H1 (cell line): ENCODE measurements at regions not wholly inside any gene's neighbourhood (a gene's known extent, or its start where the extent isn't known, plus 50 kb on each side); places are given as distances from the start of the nearest gene placed in this dataset.

ENCODE experiments used
- CTCF ChIA-PET: fragments of 300-600 bp; sonication (Branson Sonifier 250); formaldehyde crosslinking; loops from one replicate; lab custom pipeline; 2021; ENCODE audit not compliant: partially characterized antibody; lab: Charles Lee
- POLR2A ChIA-PET: fragments of 300-600 bp; sonication (Branson Sonifier 250); formaldehyde crosslinking; loops from one replicate; lab custom pipeline; 2021; ENCODE audit warnings: inconsistent platforms; ENCODE audit not compliant: partially characterized antibody; lab: Charles Lee
- DNase-seq, 2 experiments: peaks; one replicate each; pipeline versions ENCODE4 v3.0.0 to v3.0.0-alpha.2; 2010 to 2022; ENCODE audit warnings: low spot score in 2 of 2, low read depth in 1 of 2, mixed read lengths in 1 of 2
- FAIRE-seq: peaks from 2 replicates; lab custom pipeline; 2011; peaks lifted over from hg19 to GRCh38; lab: Jason Lieb, UNC
- H2AFZ ChIP-seq: 2 replicates; pipeline ENCODE4 v1.8.1; 2012; ENCODE audit warnings: low read length, inconsistent platforms
- H2AK5ac ChIP-seq: 2 replicates; pipeline ENCODE4 v1.6.1; 2013; ENCODE audit warnings: low read depth, low read length
- H2BK120ac ChIP-seq: replicated peaks from 2 replicates; pipeline ENCODE3; 2013; ENCODE audit warnings: low read depth, low read length, inconsistent platforms
- H2BK12ac ChIP-seq: 2 replicates; pipeline ENCODE4 v1.6.1; 2013; ENCODE audit warnings: low read depth, low read length
- H2BK15ac ChIP-seq: 2 replicates; pipeline ENCODE4 v1.6.1; 2013; ENCODE audit warnings: low read length
- H2BK20ac ChIP-seq: 2 replicates; pipeline ENCODE4 v1.6.1; 2013; ENCODE audit warnings: low read length
- H2BK5ac ChIP-seq: 2 replicates; pipeline ENCODE4 v1.6.1; 2013; ENCODE audit warnings: low read depth, low read length
- H3K14ac ChIP-seq: 2 replicates; pipeline ENCODE4 v1.6.1; 2013; ENCODE audit warnings: inconsistent platforms; ENCODE audit not compliant: insufficient read length
- H3K18ac ChIP-seq: 2 replicates; pipeline ENCODE4 v1.6.1; 2013; ENCODE audit warnings: low read length; ENCODE audit errors: extremely low read depth
- H3K23ac ChIP-seq: 2 replicates; pipeline ENCODE4 v1.6.1; 2013; ENCODE audit warnings: inconsistent platforms; ENCODE audit not compliant: insufficient read length
- H3K23me2 ChIP-seq: 2 replicates; pipeline ENCODE4 v1.6.1; 2013; ENCODE audit warnings: low read depth, low read length
- H3K27ac ChIP-seq: 2 replicates; pipeline ENCODE4 v1.6.1; 2011; ENCODE audit warnings: low read depth, low read length, inconsistent platforms
- H3K27me3 ChIP-seq, 4 experiments: replicated peaks in 1 of 4; 1 replicate in 1 of 4; 2 replicates in 3 of 4; pipeline versions ENCODE4 v1.6.1 to v1.8.1; 2011 to 2013; ENCODE audit warnings: low read length in 3 of 4, mild to moderate bottlenecking in 3 of 4, inconsistent platforms in 2 of 4, mixed read lengths in 2 of 4, moderate library complexity in 1 of 4; ENCODE audit not compliant: control insufficient read depth in 3 of 4, insufficient read depth in 3 of 4; ENCODE audit errors: extremely low read depth in 1 of 4
- H3K36me3 ChIP-seq, 4 experiments: 2 replicates each; pipeline versions ENCODE4 v1.6.1 to v1.8.1; 2011 to 2013; ENCODE audit warnings: mild to moderate bottlenecking in 4 of 4, low read length in 3 of 4, moderate library complexity in 2 of 4, control low read depth in 1 of 4, inconsistent platforms in 1 of 4; ENCODE audit not compliant: insufficient read depth in 4 of 4, control insufficient read depth in 2 of 4
- H3K4ac ChIP-seq: replicated peaks from 2 replicates; pipeline ENCODE3; 2013; ENCODE audit warnings: low read length, low read depth, mixed read lengths, inconsistent platforms; ENCODE audit not compliant: insufficient read length
- H3K4me1 ChIP-seq, 4 experiments: replicated peaks in 1 of 4; 1 replicate in 1 of 4; 2 replicates in 3 of 4; pipeline versions ENCODE4 v1.6.1 to v1.8.1; 2011 to 2013; ENCODE audit warnings: low read length in 3 of 4, inconsistent platforms in 2 of 4, mixed read lengths in 1 of 4; ENCODE audit not compliant: insufficient read depth in 4 of 4, control insufficient read depth in 3 of 4
- H3K4me2 ChIP-seq, 2 experiments: 2 replicates each; pipeline versions ENCODE4 v1.6.1 to v1.8.1; 2011 to 2013; ENCODE audit warnings: low read depth in 2 of 2, low read length in 2 of 2, control low read depth in 1 of 2, inconsistent platforms in 1 of 2, mild to moderate bottlenecking in 1 of 2; ENCODE audit not compliant: insufficient read depth in 1 of 2
- H3K4me3 ChIP-seq, 4 experiments: fragments of 200-600, 300-600 bp in 1 of 4; sonication (generic), shearing (Covaris generic), sonication (Bioruptor Twin) in 1 of 4; 2 replicates each; pipeline versions ENCODE4 v1.5.1 to v1.8.1; 2011 to 2016; ENCODE audit warnings: low read length in 4 of 4, low read depth in 3 of 4, control low read depth in 2 of 4, inconsistent platforms in 2 of 4, mild to moderate bottlenecking in 2 of 4, mixed read lengths in 1 of 4, moderate library complexity in 1 of 4; ENCODE audit not compliant: insufficient read depth in 2 of 4; ENCODE audit errors: extremely low read depth in 1 of 4
- H3K56ac ChIP-seq: replicated peaks from 2 replicates; pipeline ENCODE3; 2013; ENCODE audit warnings: low read depth, mild to moderate bottlenecking, mixed read lengths, low read length, inconsistent platforms; ENCODE audit not compliant: insufficient read length
- H3K79me1 ChIP-seq: 2 replicates; pipeline ENCODE4 v1.6.1; 2013; ENCODE audit warnings: low read depth, low read length, control low read depth
- H3K79me2 ChIP-seq, 2 experiments: 2 replicates each; pipeline versions ENCODE4 v1.6.1 to v1.8.1; 2012 to 2013; ENCODE audit warnings: low read length in 2 of 2, mild to moderate bottlenecking in 2 of 2, inconsistent platforms in 1 of 2; ENCODE audit not compliant: insufficient read depth in 2 of 2, control insufficient read depth in 1 of 2
- H3K9ac ChIP-seq, 4 experiments: replicated peaks in 1 of 4; 1 replicate in 1 of 4; 2 replicates in 3 of 4; pipeline versions ENCODE4 v1.6.1 to v1.8.1; 2011 to 2013; ENCODE audit warnings: low read depth in 3 of 4, low read length in 3 of 4, control low read depth in 2 of 4, mild to moderate bottlenecking in 2 of 4, moderate library complexity in 2 of 4, inconsistent platforms in 1 of 4; ENCODE audit errors: extremely low read depth in 1 of 4
- H3K9me3 ChIP-seq, 2 experiments: 2 replicates each; pipeline versions ENCODE4 v1.6.1 to v1.8.1; 2012 to 2013; ENCODE audit warnings: mild to moderate bottlenecking in 2 of 2, moderate library complexity in 2 of 2, control low read depth in 1 of 2, inconsistent platforms in 1 of 2, low read depth in 1 of 2, low read length in 1 of 2, mixed read lengths in 1 of 2; ENCODE audit not compliant: insufficient read depth in 2 of 2
- H4K20me1 ChIP-seq, 2 experiments: replicated peaks in 1 of 2; 2 replicates each; pipeline versions ENCODE3 to v1.8.1; 2011 to 2013; ENCODE audit warnings: inconsistent platforms in 2 of 2, low read length in 2 of 2, mild to moderate bottlenecking in 1 of 2; ENCODE audit not compliant: insufficient read depth in 2 of 2, control insufficient read depth in 1 of 2
- H4K5ac ChIP-seq: 2 replicates; pipeline ENCODE4 v1.6.1; 2013; ENCODE audit warnings: low read length, low read depth, mixed read lengths, inconsistent platforms; ENCODE audit not compliant: insufficient read length
- H4K8ac ChIP-seq: 2 replicates; pipeline ENCODE4 v1.8.0; 2013; ENCODE audit warnings: mild to moderate bottlenecking, moderate library complexity, low read length, inconsistent platforms; ENCODE audit not compliant: insufficient read depth; ENCODE audit errors: extremely low read depth
- H4K91ac ChIP-seq: replicated peaks from 2 replicates; pipeline ENCODE3; 2013; ENCODE audit warnings: low read length, mixed read lengths, inconsistent platforms; ENCODE audit not compliant: insufficient read length
- BACH1 ChIP-seq: IDR thresholded peaks from 2 replicates; pipeline ENCODE4 v1.6.1; 2012; ENCODE audit warnings: low read length, improper control_type of control experiment
- EP300 ChIP-seq, 2 experiments: IDR thresholded peaks; 1 replicate in 1 of 2; 2 replicates in 1 of 2; pipeline ENCODE4 v1.6.1; 2011 to 2012; ENCODE audit warnings: low read depth in 2 of 2, low read length in 2 of 2, mild to moderate bottlenecking in 2 of 2, borderline replicate concordance in 1 of 2, inconsistent platforms in 1 of 2, moderate library complexity in 1 of 2
- EZH2 ChIP-seq: fragments of 200-600 bp; sonication (generic); IDR thresholded peaks from 2 replicates; pipeline ENCODE4 v1.7.1; 2012; ENCODE audit warnings: low read depth, mild to moderate bottlenecking, moderate library complexity, low read length, inconsistent platforms; ENCODE audit not compliant: severe bottlenecking
- KDM5A ChIP-seq: fragments of 200-600 bp; IDR thresholded peaks from 2 replicates; pipeline ENCODE4 v1.7.1; 2012; ENCODE audit warnings: mild to moderate bottlenecking, low read length, inconsistent platforms, mixed read lengths
- MAFK ChIP-seq: IDR thresholded peaks from 2 replicates; pipeline ENCODE4 v1.6.1; 2012; ENCODE audit warnings: low read depth, mild to moderate bottlenecking, improper control_type of control experiment, low read length
- POLR2A ChIP-seq, 2 experiments: IDR thresholded peaks; 1 replicate in 1 of 2; 2 replicates in 1 of 2; pipeline ENCODE4 v1.6.1; 2011; ENCODE audit warnings: low read depth in 2 of 2, low read length in 2 of 2, mild to moderate bottlenecking in 2 of 2; ENCODE audit errors: control extremely low read depth in 1 of 2
- POLR2AphosphoS5 ChIP-seq: IDR thresholded peaks from 2 replicates; pipeline ENCODE4 v1.6.1; 2011; ENCODE audit warnings: low read depth, low read length
- RFX5 ChIP-seq: IDR thresholded peaks from 2 replicates; pipeline ENCODE4 v1.6.1; 2011; ENCODE audit warnings: low read depth, low read length, improper control_type of control experiment, borderline replicate concordance
- SIN3A ChIP-seq, 2 experiments: IDR thresholded peaks in 1 of 2; conservative IDR thresholded peaks in 1 of 2; 2 replicates each; pipeline ENCODE4 v1.6.1; 2011 to 2012; ENCODE audit warnings: low read length in 2 of 2, improper control_type of control experiment in 1 of 2, low read depth in 1 of 2, mild to moderate bottlenecking in 1 of 2
- SP1 ChIP-seq: IDR thresholded peaks from 2 replicates; pipeline ENCODE4 v1.6.1; 2011; ENCODE audit warnings: low read depth, low read length
- SUZ12 ChIP-seq: fragments of 200-600 bp; sonication (generic); IDR thresholded peaks from 2 replicates; pipeline ENCODE4 v1.6.1; 2012; ENCODE audit warnings: mild to moderate bottlenecking, inconsistent platforms, low read length, moderate library complexity, mixed read lengths
- YY1 ChIP-seq: IDR thresholded peaks from 2 replicates; pipeline ENCODE4 v1.6.1; 2011; ENCODE audit warnings: low read depth, mild to moderate bottlenecking, low read length
- WGBS, 2 experiments: shearing (Covaris generic) in 1 of 2; methylation state at CpG; one replicate each; pipeline versions ENCODE4 v1.1.6 to v1.1.7; 2013 to 2015; ENCODE audit warnings: low lambda C conversion rate in 2 of 2, mixed read lengths in 2 of 2, inconsistent platforms in 1 of 2, low coverage in 1 of 2, missing lambda C conversion rate in 1 of 2; ENCODE audit not compliant: insufficient replicate concordance in 2 of 2, insufficient coverage in 1 of 2, insufficient read length in 1 of 2; ENCODE audit errors: extremely low coverage in 1 of 2, missing lambda C conversion rate in 1 of 2; 5-methylcytosine and 5-hydroxymethylcytosine counted together

DNA sequence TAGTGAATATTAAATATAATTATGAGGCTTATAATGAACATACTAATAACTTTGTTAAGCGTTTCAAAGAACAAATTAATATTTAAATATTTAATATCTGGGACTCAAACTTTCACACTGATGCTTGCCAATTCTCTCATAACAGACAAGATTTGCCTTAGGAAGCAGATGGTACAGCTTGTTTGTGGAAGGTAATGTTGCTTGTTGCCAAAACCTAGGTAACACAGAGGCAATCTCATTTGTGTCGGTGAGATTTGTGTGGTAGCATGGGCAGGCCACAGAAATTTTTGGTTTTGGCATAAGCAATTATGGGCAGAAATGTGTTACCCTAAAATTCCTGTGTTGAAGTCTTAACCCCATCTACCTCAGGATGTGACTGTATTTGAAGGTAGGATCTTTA lies 114.9 kb upstream of the AFF2 start:
- H3K18ac ChIP-seq, result no peak overlapping the region
- H3K23me2 ChIP-seq, result no peaks in the 10 kb centered on the region
- H2BK20ac ChIP-seq, result no peak overlapping the region
- H3K79me2 ChIP-seq, result no peaks in the 10 kb centered on the region
- no peak overlapping the region for H2BK12ac ChIP-seq
- POLR2A ChIA-PET, result no interaction called here
- H2BK5ac ChIP-seq, result no peak overlapping the region
- no peak overlapping the region for H3K27ac ChIP-seq
- H4K91ac ChIP-seq, result no peak overlapping the region
- H2AK5ac ChIP-seq, result no peak overlapping the region
- H3K4me1 ChIP-seq, result peaks cover 0 to 3% (median 1%) of the 10 kb centered on the region in 4 experiments; a peak in 2 of 7 replicates
- no peak overlapping the region for H3K14ac ChIP-seq
- H4K8ac ChIP-seq, result no peak overlapping the region
- no peak for TF ChIP-seq YY1
- no peak for TF ChIP-seq KDM5A
- no peak for TF ChIP-seq EZH2
- no peak for TF ChIP-seq SIN3A (conservative IDR thresholded peaks at IDR 0.05 in 1 of 2, IDR thresholded peaks at IDR 0.05 in 1 of 2; ENCODE audit: low read depth in 1 of 2, low read length in 2 of 2)
- no peak for TF ChIP-seq MAFK
- no peak for TF ChIP-seq POLR2AphosphoS5
- TF ChIP-seq POLR2A (IDR thresholded peaks at IDR 0.05; ENCODE audit: control extremely low read depth in 1 of 2, low read depth in 2 of 2, low read length in 2 of 2), result no peak
- TF ChIP-seq BACH1, result no peak
- no peak for TF ChIP-seq RFX5
- TF ChIP-seq SUZ12, result no peak
- no peak for TF ChIP-seq EP300 (IDR thresholded peaks at IDR 0.05; ENCODE audit: borderline replicate concordance in 1 of 2, low read depth in 2 of 2, low read length in 2 of 2)
- no peak for TF ChIP-seq SP1
- H3K56ac ChIP-seq, result no peak overlapping the region
- no peak overlapping the region for H4K5ac ChIP-seq
- no peaks in the 10 kb centered on the region for H3K36me3 ChIP-seq
- H3K23ac ChIP-seq, result no peak overlapping the region
- H3K4ac ChIP-seq, result no peak overlapping the region
- no peak overlapping the region for H2AFZ ChIP-seq
- H3K27me3 ChIP-seq, result no peaks in the 10 kb centered on the region
- H4K20me1 ChIP-seq, result no peaks in the 10 kb centered on the region
- H3K9me3 ChIP-seq, result no peaks in the 10 kb centered on the region
- H3K79me1 ChIP-seq, result no peaks in the 10 kb centered on the region
- WGBS, 2 experiments, result 95% methylated on average over 2 of the region's 2 CpGs; no CpG with 5 or more reads in 1 of the 2 experiments
- no peak overlapping the region for H3K9ac ChIP-seq
- H3K4me3 ChIP-seq, result no peak overlapping the region
- DNase-seq (no peak), FAIRE-seq (no peak)
- CTCF ChIA-PET, result no interaction called here
- no peak overlapping the region for H2BK15ac ChIP-seq
- H3K4me2 ChIP-seq, result no peak overlapping the region
- no peak overlapping the region for H2BK120ac ChIP-seq
